Limb (tissue), 2 donors: ENCODE measurements at regions not wholly inside any gene's neighbourhood (a gene's known extent, or its start where the extent isn't known, plus 50 kb on each side); places are given as distances from the start of the nearest gene placed in this dataset.
"Not testable (repeated sequence)": the region's sequence is repeated elsewhere in the genome, so short reads cannot be mapped to it uniquely, and the experiment has no call there.

Experiments
- DNase-seq, 2 donors: peaks; one replicate each; pipeline ENCODE4 v3.0.0-alpha.2; 2016; ENCODE audit errors: extremely low spot score in 2 of 2

GRCh38 chr14:21924479-21924878 lies 250.9 kb upstream of the OR4E1 start:
- DNase-seq, result no peak

DNA sequence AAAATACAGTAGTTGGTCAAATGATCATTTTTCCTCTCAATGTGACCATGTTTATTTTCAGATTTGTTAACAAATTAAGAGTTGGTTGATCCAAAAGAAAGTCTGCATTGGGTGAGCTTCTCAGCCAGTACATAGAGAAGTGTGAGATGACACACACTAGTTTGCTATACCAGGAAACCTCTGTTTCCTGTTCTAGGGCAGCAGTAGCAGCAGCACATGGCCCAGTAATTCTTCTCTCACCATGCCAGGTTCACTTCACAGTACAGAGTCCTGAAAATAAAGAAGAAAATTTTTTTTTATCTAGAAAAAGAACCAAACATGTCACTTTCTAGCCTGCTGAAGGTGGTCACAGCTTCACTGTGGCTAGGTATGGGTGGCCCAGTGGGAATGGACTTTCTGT lies 250.2 kb upstream of the OR4E1 start:
- DNase-seq, result no peak

- no peak for DNase-seq
These were observed 247.8 kb upstream of the OR4E1 start for GRCh38 chr14:21921453-21921852.

- DNase-seq, result peak; percentile 38 to 59
These were observed 244.2 kb upstream of the OR4E1 start for GRCh38 chr14:21917699-21918436.

DNA sequence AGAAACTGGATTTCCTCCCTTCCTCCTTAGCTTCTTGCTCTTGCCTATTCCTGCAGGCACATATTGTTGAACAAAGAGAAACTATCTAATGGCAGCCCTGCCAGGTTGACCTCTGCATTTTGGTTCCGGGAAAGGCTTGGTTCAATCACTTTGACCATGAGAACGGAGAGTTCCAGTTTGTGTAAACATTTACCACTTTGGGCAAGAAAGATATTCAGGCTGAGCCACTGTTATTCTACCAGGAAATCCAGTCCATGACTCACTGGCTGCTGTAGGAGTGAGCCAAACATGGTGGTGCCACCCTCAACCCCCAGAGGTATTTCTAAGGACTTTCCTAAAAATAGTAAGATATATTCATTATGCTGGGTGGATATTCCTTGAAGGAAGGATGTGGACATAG lies 242.2 kb upstream of the OR4E1 start:
- no peak for DNase-seq

- peak in 1 of 2 donors; percentile 15 for DNase-seq
These were observed 240.1 kb upstream of the OR4E1 start for GRCh38 chr14:21913759-21914158.

GRCh38 chr14:21912367-21912766 lies 238.7 kb upstream of the OR4E1 start:
- DNase-seq, result no peak

DNA sequence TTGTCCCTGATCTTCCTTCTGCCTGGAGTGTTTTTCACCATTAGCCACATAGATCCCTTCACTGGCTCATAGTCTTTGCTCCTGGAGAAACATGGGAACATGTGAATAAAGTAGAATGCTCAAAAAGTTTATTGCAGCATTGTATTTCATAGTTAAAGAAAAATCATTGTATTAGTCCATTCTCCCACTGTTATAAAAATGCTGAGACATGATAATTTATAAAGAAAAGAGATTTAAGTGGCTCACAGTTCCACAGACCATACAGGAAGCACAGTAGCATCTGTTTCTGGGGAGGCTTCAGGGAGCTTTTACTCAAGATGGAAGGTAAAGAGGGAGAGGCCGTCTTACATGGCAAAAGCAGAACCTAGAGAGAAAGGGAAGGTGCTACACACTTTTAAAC lies 238.3 kb upstream of the OR4E1 start:
- DNase-seq, result no peak

DNA sequence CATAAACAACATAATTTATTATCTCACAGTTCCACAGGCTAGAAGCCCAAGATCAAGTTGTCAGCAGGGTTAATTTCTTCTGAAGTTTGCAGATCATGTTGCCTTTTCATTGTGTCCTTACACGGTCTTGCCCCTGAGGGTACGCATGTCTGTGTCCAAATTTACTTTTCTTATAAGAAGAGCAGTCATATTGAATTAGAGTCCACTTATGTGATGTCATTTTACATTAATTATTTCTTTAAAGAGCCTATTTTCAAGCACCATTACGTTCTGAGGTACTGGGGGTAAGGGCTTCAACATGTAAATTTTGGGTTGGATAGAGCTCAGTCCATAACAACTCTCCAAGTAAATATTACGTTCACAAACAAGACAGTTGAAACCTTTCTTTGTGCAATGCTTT lies 236.6 kb upstream of the OR4E1 start:
- DNase-seq, result no peak

- DNase-seq, result no peak
These were observed 229.1 kb upstream of the OR4E1 start for GRCh38 chr14:21902561-21903181.

- DNase-seq, result not testable (repeated sequence)
These were observed 221.2 kb upstream of the OR4E1 start for GRCh38 chr14:21894898-21895194.

GRCh38 chr14:21894003-21894897 lies 220.6 kb upstream of the OR4E1 start:
- no peak for DNase-seq

DNA sequence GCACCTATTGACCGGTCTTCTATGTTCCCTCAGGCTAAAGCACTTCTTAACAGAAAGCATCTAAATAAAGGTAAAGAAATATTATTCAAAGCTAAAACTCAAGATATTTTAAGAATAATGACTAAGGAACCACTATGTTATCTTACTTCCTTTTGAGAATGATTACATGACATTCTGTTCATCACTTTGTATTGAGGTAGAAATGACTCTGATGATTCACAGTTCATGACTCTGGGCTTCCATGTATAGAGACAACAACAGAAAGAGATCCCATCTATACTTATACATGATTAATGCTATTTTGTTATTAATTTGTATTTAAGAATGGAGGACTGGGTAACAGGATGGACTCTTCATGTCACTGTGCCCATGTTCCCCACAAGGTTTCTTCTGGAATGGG lies 218.3 kb upstream of the OR4E1 start:
- no peak for DNase-seq

DNA sequence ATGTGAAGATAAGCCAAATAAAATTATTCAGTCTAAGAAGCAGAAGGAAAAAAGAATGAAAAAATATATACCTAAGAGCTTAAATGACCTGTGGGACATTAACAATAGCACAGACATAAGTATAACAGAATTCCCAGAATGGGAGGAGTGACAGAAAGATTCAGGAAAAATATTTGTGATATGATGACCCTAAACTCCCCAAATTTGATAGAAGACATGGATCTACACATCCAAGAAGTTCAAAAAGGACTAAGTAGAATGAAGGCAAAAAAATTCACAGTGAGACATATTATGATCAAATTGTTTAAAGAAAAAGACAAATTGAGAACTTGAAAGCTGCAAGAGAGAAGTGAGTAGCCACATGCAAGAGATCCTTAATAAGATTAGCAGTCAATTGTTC lies 211.4 kb upstream of the OR4E1 start:
- DNase-seq, result no peak

DNA sequence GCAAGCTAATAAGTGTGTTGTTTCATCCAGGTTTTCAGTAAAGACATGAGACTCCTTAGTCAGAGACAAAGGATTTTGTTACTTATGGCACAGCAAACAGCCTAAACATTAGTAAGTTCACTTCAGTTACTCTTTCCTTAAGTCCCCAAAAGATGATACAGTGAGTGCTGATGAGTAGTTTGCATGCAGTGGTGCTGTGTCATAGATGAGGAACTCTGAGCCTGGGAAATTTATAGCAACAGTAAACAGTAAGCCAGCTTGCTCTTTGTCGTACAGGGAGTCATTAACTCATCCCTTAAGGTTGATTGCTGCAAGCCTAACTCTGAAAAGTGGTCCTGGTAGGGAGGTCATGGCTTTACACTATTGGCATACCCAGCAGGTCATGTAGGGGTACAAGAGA lies 208.6 kb upstream of the OR4E1 start:
- DNase-seq, result no peak

DNA sequence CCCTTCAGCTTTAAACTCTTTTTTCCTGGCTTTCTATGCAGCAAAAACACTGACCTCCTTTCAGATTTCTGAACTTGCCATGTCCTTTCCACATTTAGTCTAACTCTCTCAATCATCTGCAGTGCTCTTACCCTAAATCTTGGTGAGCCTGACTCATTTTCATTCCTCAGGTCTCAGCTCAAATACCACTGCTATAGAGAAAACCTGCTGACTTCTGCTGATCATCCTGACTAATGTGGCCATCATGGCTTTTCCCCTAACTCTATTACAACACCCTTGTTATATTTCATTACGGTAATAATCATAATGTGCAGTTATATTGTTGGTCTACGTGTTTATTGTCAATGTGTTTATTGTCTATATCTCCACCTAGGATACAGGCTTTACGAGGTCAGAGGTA lies 207.3 kb upstream of the OR4E1 start:
- DNase-seq, result no peak

DNA sequence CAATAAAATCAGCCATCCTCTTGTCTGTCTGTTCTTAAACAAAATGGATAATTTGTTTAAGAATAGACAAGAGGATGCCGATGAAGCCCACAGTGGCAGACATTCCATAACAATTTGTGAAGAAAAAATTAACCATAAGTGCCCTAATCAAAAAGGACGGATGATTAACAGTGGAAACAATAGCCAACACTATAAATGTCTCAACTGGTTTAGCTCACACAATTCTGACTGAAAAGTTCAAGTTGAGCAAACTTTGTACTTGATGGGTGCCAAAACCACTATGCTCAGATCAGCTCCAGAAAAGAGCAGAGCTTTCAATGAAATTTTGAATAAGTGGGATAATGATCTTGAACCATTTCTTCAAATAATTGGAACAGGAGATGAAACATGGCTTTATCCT lies 202.2 kb upstream of the OR4E1 start:
- no peak for DNase-seq

- DNase-seq, result no peak
These were observed 201.3 kb upstream of the OR4E1 start for GRCh38 chr14:21874946-21875345.

DNA sequence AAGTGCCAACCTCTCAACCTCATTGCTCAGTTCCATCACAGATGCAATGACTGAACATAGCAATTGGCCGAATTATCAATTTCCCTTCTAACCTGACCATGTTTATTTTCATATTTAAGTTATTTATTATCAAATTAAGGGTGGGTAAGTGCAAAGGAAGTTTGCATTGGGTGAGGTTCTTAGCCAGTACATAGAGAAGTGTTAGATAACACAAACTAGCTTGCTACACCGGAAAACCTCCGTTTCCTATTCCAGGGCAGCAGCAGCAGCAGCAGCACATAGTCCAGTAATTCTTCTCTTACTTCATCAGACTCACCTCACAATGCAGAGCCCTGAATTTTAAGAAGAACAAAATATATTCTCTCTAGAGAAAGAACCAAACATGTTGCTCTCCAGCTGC lies 200.5 kb upstream of the OR4E1 start:
- DNase-seq, result no peak

GRCh38 chr14:21868442-21869046 lies 194.9 kb upstream of the OR4E1 start:
- DNase-seq, result peak; percentile 8 to 40

GRCh38 chr14:21867541-21867940 lies 193.9 kb upstream of the OR4E1 start:
- DNase-seq, result no peak

DNA sequence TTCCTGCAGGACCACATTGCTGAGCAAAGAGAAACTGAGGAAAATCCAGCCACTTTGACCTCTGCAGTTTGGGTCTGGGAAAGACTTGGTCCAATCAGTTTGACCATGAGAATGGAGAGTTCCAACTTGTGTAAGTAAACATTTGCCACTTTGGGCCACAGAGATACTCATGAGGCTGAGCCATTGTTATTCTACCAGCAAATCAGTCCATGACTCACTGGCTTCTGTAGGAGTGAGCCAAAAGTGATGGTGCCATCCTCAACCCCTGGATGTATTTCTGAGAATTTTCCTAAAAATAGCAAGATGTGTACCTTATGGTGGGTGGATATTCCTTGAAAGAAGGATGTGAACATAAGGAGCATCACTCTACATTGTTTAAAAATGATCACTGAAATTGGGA lies 192.9 kb upstream of the OR4E1 start:
- no peak for DNase-seq
